B cell (primary cell): ENCODE measurements at regions not wholly inside any gene's neighbourhood (a gene's known extent, or its start where the extent isn't known, plus 50 kb on each side); places are given as distances from the start of the nearest gene placed in this dataset.

Experiments used
- ATAC-seq: fragments of 200-7000 bp; cut with Tn5 transposase; one replicate; pipeline ENCODE4 v1.10.0; 2021; ENCODE audit warnings: low read depth, mild to moderate bottlenecking, moderate number of reproducible peaks, moderate library complexity
- CTCF ChIA-PET: fragments of 350-600 bp; sonication (Branson Sonifier 250); formaldehyde crosslinking; loops from one replicate; lab custom pipeline; 2021; ENCODE audit warnings: antibody characterized with exemption, inconsistent platforms; lab: Charles Lee
- POLR2A ChIA-PET: fragments of 350-600 bp; sonication (Branson Sonifier 250); formaldehyde crosslinking; loops from one replicate; lab custom pipeline; 2021; ENCODE audit warnings: antibody characterized with exemption; lab: Charles Lee
- DNase-seq: peaks from one replicate; pipeline ENCODE4 v3.0.0; 2013
- H2AFZ ChIP-seq: 2 replicates; pipeline ENCODE4 v1.6.1; 2012; ENCODE audit warnings: mild to moderate bottlenecking, low read depth, low read length; ENCODE audit not compliant: insufficient read depth, poor library complexity, severe bottlenecking
- H3K27ac ChIP-seq, 2 donors: 1 replicate in 1 of 2; 2 replicates in 1 of 2; pipeline ENCODE4 v1.5.1; 2012 to 2013; ENCODE audit warnings: low read length in 2 of 2, mild to moderate bottlenecking in 2 of 2, moderate library complexity in 1 of 2
- H3K27me3 ChIP-seq, 4 experiments: fragments of 200-600 bp in 1 of 4; sonication (generic) in 1 of 4; replicated peaks in 1 of 4; 1 replicate in 2 of 4; 2 replicates in 2 of 4; pipeline versions ENCODE4 v1.6.1 to v1.7.0; 2013 to 2016; ENCODE audit warnings: low read length in 3 of 4, mild to moderate bottlenecking in 2 of 4, mixed read lengths in 1 of 4, moderate library complexity in 1 of 4; ENCODE audit not compliant: insufficient read depth in 4 of 4, control insufficient read depth in 3 of 4; ENCODE audit errors: control extremely low read depth in 1 of 4
- H3K36me3 ChIP-seq, 2 experiments: replicated peaks in 1 of 2; 1 replicate in 1 of 2; 2 replicates in 1 of 2; pipeline versions ENCODE4 v1.6.1 to v1.7.1; 2013; ENCODE audit warnings: low read length in 1 of 2; ENCODE audit not compliant: insufficient read depth in 2 of 2, control insufficient read depth in 1 of 2; ENCODE audit errors: control extremely low read depth in 1 of 2, extremely low read depth in 1 of 2
- H3K4me1 ChIP-seq, 2 donors: fragments of 200-600 bp in 1 of 2; sonication (generic) in 1 of 2; 1 replicate in 1 of 2; 2 replicates in 1 of 2; pipeline versions ENCODE4 v1.5.1 to v1.6.1; 2013 to 2017; ENCODE audit warnings: low read length in 2 of 2; ENCODE audit not compliant: control insufficient read depth in 2 of 2, insufficient read depth in 2 of 2
- H3K4me2 ChIP-seq: replicated peaks from 2 replicates; pipeline ENCODE3; 2012; ENCODE audit warnings: mild to moderate bottlenecking, low read depth, low read length; ENCODE audit not compliant: poor library complexity, severe bottlenecking
- H3K4me3 ChIP-seq, 5 experiments: fragments of 200-600 bp in 1 of 5; sonication (generic) in 1 of 5; 1 replicate in 3 of 5; 2 replicates in 2 of 5; pipeline versions ENCODE4 v1.5.1 to v1.7.0; 2011 to 2016; ENCODE audit warnings: low read length in 4 of 5, mild to moderate bottlenecking in 4 of 5, low read depth in 2 of 5, control low read depth in 1 of 5, moderate library complexity in 1 of 5; ENCODE audit not compliant: insufficient read depth in 1 of 5; ENCODE audit errors: control extremely low read depth in 1 of 5, extremely low read depth in 1 of 5
- H3K79me2 ChIP-seq: fragments of 200-600 bp; sonication (generic); one replicate; pipeline ENCODE4 v1.6.0; 2016; ENCODE audit warnings: low read length; ENCODE audit not compliant: control insufficient read depth, insufficient read depth
- H3K9ac ChIP-seq: fragments of 200-600 bp; sonication (generic); 2 replicates; pipeline ENCODE4 v1.6.1; 2017; ENCODE audit warnings: mild to moderate bottlenecking, low read length, moderate library complexity
- H3K9me3 ChIP-seq, 3 donors: one replicate each; pipeline versions ENCODE4 v1.6.1 to v1.7.1; 2013; ENCODE audit warnings: low read length in 2 of 3; ENCODE audit not compliant: control insufficient read depth in 2 of 3, insufficient read depth in 1 of 3; ENCODE audit errors: control extremely low read depth in 1 of 3
- H4K20me1 ChIP-seq: 2 replicates; pipeline ENCODE4 v1.6.0; 2012; ENCODE audit warnings: mild to moderate bottlenecking, low read length; ENCODE audit not compliant: insufficient read depth, control insufficient read depth, poor library complexity, severe bottlenecking
- H3K27ac Mint-ChIP-seq: one replicate; pipeline ENCODE4 v1.8.0; 2021; ENCODE audit warnings: mixed read lengths
- H3K27me3 Mint-ChIP-seq: one replicate; pipeline ENCODE4 v1.8.0; 2021; ENCODE audit warnings: mixed read lengths
- H3K4me1 Mint-ChIP-seq: one replicate; pipeline ENCODE4 v1.8.0; 2021; ENCODE audit warnings: mixed read lengths
- H3K4me3 Mint-ChIP-seq: one replicate; pipeline ENCODE4 v1.8.0; 2021; ENCODE audit warnings: mixed read lengths
- H3K9me3 Mint-ChIP-seq: one replicate; pipeline ENCODE4 v1.8.0; 2022; ENCODE audit warnings: mixed read lengths; ENCODE audit not compliant: insufficient read depth
- CTCF ChIP-seq: fragments of 200-600 bp; IDR thresholded peaks from one replicate; pipeline ENCODE4 v1.8.0; 2022; ENCODE audit warnings: antibody characterized with exemption, mild to moderate bottlenecking
- EZH2 ChIP-seq: IDR thresholded peaks from 2 replicates; pipeline ENCODE4 v1.6.1; 2012; ENCODE audit warnings: borderline replicate concordance, low read depth, mild to moderate bottlenecking, moderate library complexity, low read length; ENCODE audit not compliant: insufficient read depth, poor library complexity, severe bottlenecking
- WGBS: methylation state at CpG from one replicate; pipeline ENCODE4 v1.1.5; 2013; ENCODE audit warnings: missing lambda C conversion rate; ENCODE audit not compliant: insufficient coverage; 5-methylcytosine and 5-hydroxymethylcytosine counted together
- intact Hi-C: fragments of 100-400 bp; cut with micrococcal nuclease; formaldehyde crosslinking; loops from one replicate; pipeline ENCODE4 v1.10.0; 2022

- Histone ChIP-seq H3K9ac (no peak overlapping the region), H3K4me3 (no peak overlapping the region), H3K4me2 (no peak overlapping the region), H3K36me3 (no peaks in the 10 kb centered on the region), H3K27ac (no peak overlapping the region), H4K20me1 (no peaks in the 10 kb centered on the region), H3K9me3 (peaks cover 0 to 18% (median 0%) of the 10 kb centered on the region in 3 donors), H3K4me1 (no peaks in the 10 kb centered on the region), H3K27me3 (no peaks in the 10 kb centered on the region), H3K79me2 (no peaks in the 10 kb centered on the region), H2AFZ (no peak overlapping the region)
- Mint-ChIP-seq H3K4me3 (no peak overlapping the region), H3K27me3 (no peaks in the 10 kb centered on the region), H3K9me3 (no peaks in the 10 kb centered on the region), H3K4me1 (no peaks in the 10 kb centered on the region), H3K27ac (no peak overlapping the region)
- DNase-seq: no peak
- 97% methylated on average over 17 of the region's 22 CpGs for WGBS
- ChIA-PET POLR2A (no interaction called here), CTCF (interaction anchor here (0.6 kb wide), 1 partner anchor 621 kb away, joined by 3 read pairs; no protein-coding TSS in a partner anchor)
- intact Hi-C loops: no loop called here
- no peak for ATAC-seq
- TF ChIP-seq CTCF (no peak), EZH2 (no peak)
Observed at GRCh38 chr18:78908462-78909260, 71.0 kb upstream of the SALL3 start.

- WGBS: 47% methylated on average over 1 of the region's 1 CpG
- no peak for ATAC-seq
- H3K4me2 ChIP-seq: no peak overlapping the region
- H3K4me3 ChIP-seq: no peak overlapping the region
- H3K4me1 ChIP-seq: no peaks in the 10 kb centered on the region
- CTCF ChIA-PET: no interaction called here
- no peak overlapping the region for H3K9ac ChIP-seq
- intact Hi-C loops: no loop called here
- Mint-ChIP-seq H3K27ac (no peak overlapping the region), H3K9me3 (no peaks in the 10 kb centered on the region), H3K4me3 (no peak overlapping the region), H3K27me3 (no peaks in the 10 kb centered on the region), H3K4me1 (no peaks in the 10 kb centered on the region)
- H4K20me1 ChIP-seq: no peaks in the 10 kb centered on the region
- no peaks in the 10 kb centered on the region for H3K36me3 ChIP-seq
- DNase-seq: no peak
- no peak overlapping the region for H2AFZ ChIP-seq
- no peak overlapping the region for H3K27ac ChIP-seq
- no peaks in the 10 kb centered on the region for H3K27me3 ChIP-seq
- peaks cover 0 to 27% (median 0%) of the 10 kb centered on the region in 3 donors for H3K9me3 ChIP-seq
- POLR2A ChIA-PET: no interaction called here
- TF ChIP-seq CTCF: no peak
- no peak for TF ChIP-seq EZH2
- H3K79me2 ChIP-seq: no peaks in the 10 kb centered on the region
Observed at GRCh38 chr18:78911751-78912283, 67.8 kb upstream of the SALL3 start.
